Stimulated activated CD4-positive, alpha-beta T cell treated with anti-CD3 and anti-CD28 coated beads, Interleukin-4, amount 100 ng/mL, for 1 hour (primary cell): ENCODE measurements at regions not wholly inside any gene's neighbourhood (a gene's known extent, or its start where the extent isn't known, plus 50 kb on each side); places are given as distances from the start of the nearest gene placed in this dataset.
"Not testable (repeated sequence)": the region's sequence is repeated elsewhere in the genome, so short reads cannot be mapped to it uniquely, and the experiment has no call there.

Experiments used
- DNase-seq: peaks from one replicate; pipeline ENCODE4 v3.0.0-alpha.2; 2020

- no peak for DNase-seq
These were observed 346.3 kb downstream of the FBXW7 start for GRCh38 chr4:152189451-152190179.

- DNase-seq = no peak
These were observed 347.1 kb downstream of the FBXW7 start for GRCh38 chr4:152188801-152189200.

- no peak for DNase-seq
These were observed 348.2 kb downstream of the FBXW7 start for GRCh38 chr4:152187693-152188092.

- no peak for DNase-seq
These were observed 349.9 kb downstream of the FBXW7 start for GRCh38 chr4:152185786-152186550.

- DNase-seq = no peak
These were observed 354.7 kb downstream of the FBXW7 start for GRCh38 chr4:152181150-152181549.

- no peak for DNase-seq
These were observed 355.5 kb downstream of the FBXW7 start for GRCh38 chr4:152180369-152180768.

- not testable (repeated sequence) for DNase-seq
These were observed 358.4 kb downstream of the FBXW7 start for GRCh38 chr4:152177538-152177937.

- no peak for DNase-seq
These were observed 359.2 kb downstream of the FBXW7 start for GRCh38 chr4:152176627-152177214.

- no peak for DNase-seq
These were observed 360.3 kb downstream of the FBXW7 start for GRCh38 chr4:152175586-152175985.

GRCh38 chr4:152172146-152172545 lies 363.7 kb downstream of the FBXW7 start:
- no peak for DNase-seq

- no peak for DNase-seq
These were observed 364.3 kb downstream of the FBXW7 start for GRCh38 chr4:152171556-152171955.

GRCh38 chr4:152169683-152170082 lies 366.2 kb downstream of the FBXW7 start:
- no peak for DNase-seq

- DNase-seq = no peak
These were observed 366.8 kb downstream of the FBXW7 start for GRCh38 chr4:152168987-152169616.

- no peak for DNase-seq
These were observed 369.3 kb downstream of the FBXW7 start for GRCh38 chr4:152166567-152166966.

GRCh38 chr4:152165846-152166245 lies 370.0 kb downstream of the FBXW7 start:
- DNase-seq = no peak

- DNase-seq = no peak
These were observed 370.7 kb downstream of the FBXW7 start for GRCh38 chr4:152165146-152165545.

GRCh38 chr4:152164561-152164960 lies 371.3 kb downstream of the FBXW7 start:
- DNase-seq = no peak

- no peak for DNase-seq
These were observed 373.6 kb downstream of the FBXW7 start for GRCh38 chr4:152162331-152162697.

- DNase-seq = no peak
These were observed 374.1 kb downstream of the FBXW7 start for GRCh38 chr4:152161676-152162330.

GRCh38 chr4:152160225-152160800 lies 375.6 kb downstream of the FBXW7 start:
- DNase-seq = no peak

GRCh38 chr4:152159773-152160172 lies 376.1 kb downstream of the FBXW7 start:
- no peak for DNase-seq

- no peak for DNase-seq
These were observed 377.7 kb downstream of the FBXW7 start for GRCh38 chr4:152158225-152158624.

GRCh38 chr4:152157629-152158028 lies 378.3 kb downstream of the FBXW7 start:
- DNase-seq = no peak
